ENCODE measurements at regions not wholly inside any gene's neighbourhood (a gene's known extent, or its start where the extent isn't known, plus 50 kb on each side); places are given as distances from the start of the nearest gene placed in this dataset.

- H3K4me3 ChIP-seq (ENCODE audit: low read length), result no peak overlapping the region
- TF ChIP-seq ZNF274 (IDR thresholded peaks at IDR 0.05; ENCODE audit: low read depth, low read length), result no peak
These were observed 268.4 kb downstream of the FAM76B start for GRCh38 chr11:95521133-95521542.

DNA sequence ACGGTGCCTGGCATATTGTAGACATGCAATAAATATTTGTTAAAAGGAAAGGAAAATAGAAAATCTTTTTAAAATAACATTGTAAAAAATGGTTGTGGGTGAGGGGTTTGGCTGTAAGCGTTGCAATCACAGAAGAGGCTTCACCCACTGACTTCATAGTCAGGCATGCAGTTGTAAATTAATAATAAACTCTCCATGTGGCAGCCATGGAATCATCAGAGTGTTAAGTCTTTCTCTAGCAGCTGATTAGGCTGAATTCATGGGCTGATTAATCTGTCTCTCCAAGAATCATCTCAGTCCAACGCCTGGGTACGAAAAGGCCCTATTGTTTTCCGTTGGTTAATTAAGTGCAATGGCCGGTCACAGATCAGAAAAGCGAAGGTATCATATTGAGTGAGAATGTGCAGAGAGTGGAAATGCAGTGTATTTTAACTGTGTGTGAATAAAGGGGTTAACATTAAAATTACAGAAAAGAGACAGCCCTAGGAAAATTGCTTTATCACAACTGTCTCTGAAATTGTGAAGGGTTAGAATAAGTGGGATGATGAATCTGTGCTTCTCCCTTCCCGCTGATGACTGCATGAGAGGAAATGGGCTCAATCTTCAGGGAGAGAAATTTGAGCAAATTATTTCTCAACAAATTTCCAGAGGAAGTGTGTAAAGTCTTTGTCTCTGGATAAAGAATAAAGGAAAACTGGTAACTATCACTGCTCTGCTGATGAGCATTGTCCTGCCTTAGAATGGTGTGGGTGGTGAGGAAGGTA is 269.0 kb downstream of the FAM76B start:
- no peak for TF ChIP-seq ZNF274 (IDR thresholded peaks at IDR 0.05; ENCODE audit: low read depth, low read length)
- H3K4me3 ChIP-seq (ENCODE audit: low read length), result no peak overlapping the region

DNA sequence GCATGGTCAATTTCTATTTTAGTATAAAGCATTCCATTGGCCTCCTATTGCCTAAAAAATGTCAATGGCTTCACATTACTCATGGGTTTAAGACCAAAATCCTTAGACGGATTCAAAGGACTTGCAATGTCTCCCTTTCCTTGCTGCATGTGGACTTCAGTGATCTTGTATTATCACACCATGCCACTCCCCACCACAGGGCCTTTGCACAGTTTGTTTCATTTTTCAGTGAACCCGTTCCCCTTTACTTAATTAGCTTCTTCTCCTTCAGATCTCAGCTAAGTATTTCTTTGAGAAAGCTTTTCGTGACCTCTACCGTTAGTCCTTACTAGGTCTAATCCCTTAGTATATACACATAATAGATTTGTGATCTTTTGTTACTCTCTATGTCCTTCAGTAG is 269.7 kb downstream of the FAM76B start:
- no peak overlapping the region for H3K4me3 ChIP-seq (ENCODE audit: low read length)
- no peak for TF ChIP-seq ZNF274 (IDR thresholded peaks at IDR 0.05; ENCODE audit: low read depth, low read length)

- no peak overlapping the region for H3K4me3 ChIP-seq (ENCODE audit: low read length)
- no peak for TF ChIP-seq ZNF274 (IDR thresholded peaks at IDR 0.05; ENCODE audit: low read depth, low read length)
These were observed 272.1 kb downstream of the FAM76B start for GRCh38 chr11:95517453-95517852.

GRCh38 chr11:95516786-95517185 is 272.8 kb downstream of the FAM76B start:
- no peak for TF ChIP-seq ZNF274 (IDR thresholded peaks at IDR 0.05; ENCODE audit: low read depth, low read length)
- H3K4me3 ChIP-seq (ENCODE audit: low read length), result no peak overlapping the region

- no peak for TF ChIP-seq ZNF274 (IDR thresholded peaks at IDR 0.05; ENCODE audit: low read depth, low read length)
- no peak overlapping the region for H3K4me3 ChIP-seq (ENCODE audit: low read length)
These were observed 273.4 kb downstream of the FAM76B start for GRCh38 chr11:95516175-95516574.

- no peak overlapping the region for H3K4me3 ChIP-seq (ENCODE audit: low read length)
- no peak for TF ChIP-seq ZNF274 (IDR thresholded peaks at IDR 0.05; ENCODE audit: low read depth, low read length)
These were observed 274.2 kb downstream of the FAM76B start for GRCh38 chr11:95515371-95515770.

GRCh38 chr11:95514416-95515110 is 275.0 kb downstream of the FAM76B start:
- TF ChIP-seq ZNF274 (IDR thresholded peaks at IDR 0.05; ENCODE audit: low read depth, low read length), result no peak

GRCh38 chr11:95512682-95513081 is 276.9 kb downstream of the FAM76B start:
- no peak overlapping the region for H3K4me3 ChIP-seq (ENCODE audit: low read length)
- TF ChIP-seq ZNF274 (IDR thresholded peaks at IDR 0.05; ENCODE audit: low read depth, low read length), result no peak

More at GRCh38 chr11:95514416-95515110, 275.0 kb downstream of the FAM76B start:
- H3K4me3 ChIP-seq (ENCODE audit: low read length), result no peak overlapping the region

DNA sequence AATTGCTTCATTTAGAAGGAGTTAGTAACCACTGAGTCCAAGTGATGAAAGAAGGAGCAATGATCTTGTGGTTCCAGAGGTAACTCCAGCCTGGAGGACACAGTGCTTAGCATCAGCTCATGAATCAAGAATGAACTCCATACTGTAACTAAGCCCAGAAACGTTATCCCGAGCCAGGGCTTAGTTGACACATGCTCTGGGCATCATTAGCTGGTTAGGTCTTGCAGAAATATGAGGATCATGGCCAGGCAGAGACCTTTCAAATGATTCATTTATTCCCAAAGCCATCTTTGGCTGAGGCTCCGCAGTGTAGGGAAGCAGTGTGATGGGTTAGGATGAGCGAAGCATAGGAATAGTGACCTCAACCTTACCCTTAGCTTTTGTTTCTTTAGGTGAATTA is 277.4 kb downstream of the FAM76B start:
- no peak for TF ChIP-seq ZNF274 (IDR thresholded peaks at IDR 0.05; ENCODE audit: low read depth, low read length)
- H3K4me3 ChIP-seq (ENCODE audit: low read length), result no peak overlapping the region

DNA sequence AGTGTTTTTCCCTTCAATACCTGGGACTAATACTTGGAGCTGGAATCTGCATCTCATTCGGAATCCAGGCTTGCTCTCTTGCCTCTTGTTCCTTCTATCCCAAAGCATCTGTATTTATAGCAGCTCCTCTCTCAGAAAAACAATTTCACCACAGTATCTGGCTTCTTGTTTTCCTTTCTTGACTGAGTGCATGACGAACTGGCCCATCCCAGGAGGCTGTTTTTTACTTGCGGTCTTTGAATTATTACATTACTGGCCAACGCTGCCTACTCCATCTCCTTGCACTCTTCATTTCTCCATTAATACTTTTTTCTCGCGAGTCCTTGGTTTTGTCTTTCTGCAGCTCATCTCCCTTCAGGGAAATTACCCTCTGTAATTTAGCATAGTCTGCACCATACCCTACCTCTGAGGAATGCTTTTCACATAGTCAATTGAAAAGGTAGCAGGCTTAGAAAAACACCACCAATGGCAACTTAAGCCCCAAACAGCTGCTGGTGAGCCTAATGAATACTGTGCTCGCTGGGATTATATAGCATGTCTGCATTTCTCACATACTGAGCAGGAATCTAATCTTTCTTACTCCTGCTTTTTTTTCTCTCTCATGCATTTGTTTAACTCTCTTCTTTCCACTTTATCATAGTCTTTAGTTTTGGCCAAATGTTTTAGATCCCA is 277.4 kb upstream of the SESN3 start:
- H3K4me3 ChIP-seq (ENCODE audit: low read length), result no peak overlapping the region
- no peak for TF ChIP-seq ZNF274 (IDR thresholded peaks at IDR 0.05; ENCODE audit: low read depth, low read length)

DNA sequence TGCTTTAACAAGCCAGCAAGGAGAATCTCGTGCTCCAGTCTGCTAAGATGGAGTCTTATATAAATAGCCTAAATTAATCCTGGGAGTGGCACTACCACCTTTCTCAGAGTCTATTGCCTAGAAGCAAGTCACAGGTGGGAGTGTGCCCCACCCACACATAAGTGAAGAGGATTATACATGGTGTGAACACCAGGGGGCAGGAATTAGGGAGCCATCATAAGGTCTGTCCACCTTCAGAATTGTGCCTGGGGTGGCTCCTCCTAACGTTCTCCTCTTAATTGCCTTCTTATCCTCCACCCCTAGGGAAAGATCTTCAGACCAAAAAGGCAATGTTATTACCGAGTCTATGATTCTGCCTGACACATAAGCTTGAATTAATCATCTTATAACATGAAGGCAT is 276.8 kb upstream of the SESN3 start:
- H3K4me3 ChIP-seq (ENCODE audit: low read length), result no peak overlapping the region
- TF ChIP-seq ZNF274 (IDR thresholded peaks at IDR 0.05; ENCODE audit: low read depth, low read length), result no peak

- no peak for TF ChIP-seq ZNF274 (IDR thresholded peaks at IDR 0.05; ENCODE audit: low read depth, low read length)
- H3K4me3 ChIP-seq (ENCODE audit: low read length), result no peak overlapping the region
These were observed 275.8 kb upstream of the SESN3 start for GRCh38 chr11:95506777-95507176.

DNA sequence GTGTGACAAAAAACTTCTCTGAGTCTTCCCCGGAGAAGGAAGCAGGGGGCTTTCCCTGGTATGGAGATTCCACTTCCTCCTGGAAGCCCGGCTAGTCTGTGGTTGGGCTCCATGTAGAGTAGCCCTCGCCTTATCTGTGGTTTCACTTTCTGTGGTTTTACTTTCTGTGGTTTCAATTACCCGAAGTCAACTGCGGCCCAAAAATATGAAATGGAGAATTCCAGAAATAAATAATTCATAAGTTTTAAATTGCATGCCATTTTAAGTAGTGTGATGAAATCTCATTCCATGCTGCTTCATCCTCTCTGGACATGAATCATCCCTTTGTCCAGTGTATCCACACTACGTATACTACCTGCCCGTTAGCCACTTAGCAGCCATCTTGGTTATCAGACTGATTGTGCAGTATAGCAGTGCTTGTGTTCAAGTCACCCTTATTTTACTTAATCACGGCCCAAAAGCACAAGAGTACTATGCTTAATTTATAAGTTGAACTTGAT is 275.0 kb upstream of the SESN3 start:
- H3K4me3 ChIP-seq (ENCODE audit: low read length), result no peak overlapping the region
- TF ChIP-seq ZNF274 (IDR thresholded peaks at IDR 0.05; ENCODE audit: low read depth, low read length), result no peak

- TF ChIP-seq ZNF274 (IDR thresholded peaks at IDR 0.05; ENCODE audit: low read depth, low read length), result no peak
- H3K4me3 ChIP-seq (ENCODE audit: low read length), result no peak overlapping the region
These were observed 272.0 kb upstream of the SESN3 start for GRCh38 chr11:95503047-95503446.
